SU-DHL-6 (cell line): ENCODE measurements at regions not wholly inside any gene's neighbourhood (a gene's known extent, or its start where the extent isn't known, plus 50 kb on each side); places are given as distances from the start of the nearest gene placed in this dataset.

Source experiments
- CTCF ChIP-seq: fragments of 200-600 bp; sonication (generic); IDR thresholded peaks from one replicate; pipeline ENCODE4 v1.5.1; 2017; ENCODE audit warnings: antibody characterized with exemption, mild to moderate bottlenecking, low read length, moderate library complexity; ENCODE audit not compliant: insufficient read depth, poor library complexity, severe bottlenecking
- EZH2phosphoT487 ChIP-seq: fragments of 200-600 bp; sonication (generic), shearing (Covaris generic); conservative IDR thresholded peaks from 2 replicates; pipeline ENCODE4 v1.6.1; 2018; ENCODE audit warnings: mild to moderate bottlenecking, antibody characterized with exemption, low read length, moderate library complexity, mixed read lengths

- TF ChIP-seq CTCF (no peak), EZH2phosphoT487 (no peak)
These were observed 215.7 kb downstream of the KATNAL1 start for GRCh38 chr13:30091691-30092090.
